ENCODE measurements at regions not wholly inside any gene's neighbourhood (a gene's known extent, or its start where the extent isn't known, plus 50 kb on each side); places are given as distances from the start of the nearest gene placed in this dataset.

GRCh38 chr6:74939721-74940620 is 265.9 kb downstream of the COL12A1 start:
- no peaks in the 10 kb centered on the region for H3K9me3 Mint-ChIP-seq
- CTCF ChIA-PET = no interaction called here
- intact Hi-C loops (cut with micrococcal nuclease) = no loop called here

DNA sequence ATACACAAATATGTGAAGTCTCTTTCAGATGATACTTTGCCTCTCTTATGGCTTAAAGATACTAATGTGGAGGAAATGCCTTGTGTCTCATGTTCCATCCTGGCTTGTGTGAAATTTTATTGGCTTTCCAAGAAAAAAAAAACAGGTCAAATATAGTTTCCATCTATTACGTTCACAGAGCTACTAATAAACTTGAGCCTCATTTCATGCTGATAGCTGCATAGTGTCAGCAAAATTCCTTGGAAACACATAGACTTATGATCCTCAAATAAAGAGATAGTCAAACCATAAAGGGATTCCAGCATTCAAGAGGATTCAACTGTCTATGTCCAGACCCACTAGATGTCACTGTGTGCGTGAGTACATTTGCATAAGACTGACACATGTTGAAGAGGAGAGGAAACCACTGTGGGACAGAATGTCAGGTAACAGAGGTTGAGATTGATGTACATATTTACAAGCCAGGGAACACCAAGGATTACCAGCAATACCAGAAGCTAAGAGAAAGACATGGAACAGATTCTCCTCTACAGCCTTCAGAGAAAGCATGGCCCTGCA is 266.6 kb downstream of the COL12A1 start:
- H3K4me1 Mint-ChIP-seq (ENCODE audit: low read depth) = no peaks in the 10 kb centered on the region
- H3K36me3 Mint-ChIP-seq = no peaks in the 10 kb centered on the region
- POLR2A ChIA-PET = no interaction called here
- no peaks in the 10 kb centered on the region for H3K9me3 Mint-ChIP-seq
- CTCF ChIA-PET = no interaction called here
- H3K4me3 Mint-ChIP-seq = no peak overlapping the region
- DNase-seq = no peak
- no peaks in the 10 kb centered on the region for H3K27me3 Mint-ChIP-seq
- intact Hi-C loops (cut with micrococcal nuclease) = no loop called here
- no peak overlapping the region for H3K27ac Mint-ChIP-seq

More at GRCh38 chr6:74939721-74940620, 265.9 kb downstream of the COL12A1 start:
- H3K27me3 Mint-ChIP-seq = no peaks in the 10 kb centered on the region
- no peaks in the 10 kb centered on the region for H3K36me3 Mint-ChIP-seq
- POLR2A ChIA-PET = no interaction called here
- no peak for DNase-seq
- no peak overlapping the region for H3K27ac Mint-ChIP-seq
- no peak overlapping the region for H3K4me3 Mint-ChIP-seq
- H3K4me1 Mint-ChIP-seq (ENCODE audit: low read depth) = no peaks in the 10 kb centered on the region

- H3K36me3 Mint-ChIP-seq = no peaks in the 10 kb centered on the region
- POLR2A ChIA-PET = no interaction called here
- intact Hi-C loops (cut with micrococcal nuclease) = no loop called here
- no peaks in the 10 kb centered on the region for H3K27me3 Mint-ChIP-seq
- H3K9me3 Mint-ChIP-seq = no peaks in the 10 kb centered on the region
- CTCF ChIA-PET = no interaction called here
- DNase-seq = no peak
- H3K4me3 Mint-ChIP-seq = no peak overlapping the region
- no peak overlapping the region for H3K27ac Mint-ChIP-seq
- no peaks in the 10 kb centered on the region for H3K4me1 Mint-ChIP-seq (ENCODE audit: low read depth)
Observed at GRCh38 chr6:74937936-74938335, 267.9 kb downstream of the COL12A1 start.

DNA sequence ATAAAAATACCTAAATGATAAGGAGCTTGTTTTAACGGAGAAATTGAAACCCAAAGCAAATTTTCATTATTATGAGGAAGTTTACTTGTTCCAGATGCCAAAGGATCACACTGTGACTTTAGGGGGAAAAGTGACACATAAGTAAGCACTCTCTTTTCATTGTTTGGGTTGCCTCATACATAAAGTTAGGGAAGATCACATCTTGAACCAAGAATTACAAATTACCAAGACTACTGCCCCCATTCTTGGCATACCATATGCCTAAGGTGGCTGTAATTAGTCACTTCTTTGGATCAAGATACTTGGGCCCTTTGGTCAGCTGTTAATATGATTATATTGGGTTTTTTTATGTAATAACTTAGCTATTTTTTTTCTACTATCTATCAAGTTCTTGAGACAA is 269.0 kb downstream of the COL12A1 start:
- ChIA-PET POLR2A (no interaction called here), CTCF (no interaction called here)
- DNase-seq = no peak
- Mint-ChIP-seq H3K27me3 (no peaks in the 10 kb centered on the region), H3K4me1 (ENCODE audit: low read depth) (no peaks in the 10 kb centered on the region), H3K36me3 (no peaks in the 10 kb centered on the region), H3K9me3 (no peaks in the 10 kb centered on the region), H3K27ac (no peak overlapping the region), H3K4me3 (no peak overlapping the region)
- intact Hi-C loops (cut with micrococcal nuclease) = no loop called here

- Mint-ChIP-seq H3K4me3 (no peak overlapping the region), H3K4me1 (ENCODE audit: low read depth) (no peaks in the 10 kb centered on the region), H3K27ac (no peak overlapping the region), H3K27me3 (no peaks in the 10 kb centered on the region), H3K36me3 (no peaks in the 10 kb centered on the region), H3K9me3 (no peaks in the 10 kb centered on the region)
- intact Hi-C loops (cut with micrococcal nuclease) = no loop called here
- no peak for DNase-seq
- CTCF ChIA-PET = no interaction called here
- POLR2A ChIA-PET = no interaction called here
Observed at GRCh38 chr6:74932232-74932888, 273.5 kb downstream of the COL12A1 start.

DNA sequence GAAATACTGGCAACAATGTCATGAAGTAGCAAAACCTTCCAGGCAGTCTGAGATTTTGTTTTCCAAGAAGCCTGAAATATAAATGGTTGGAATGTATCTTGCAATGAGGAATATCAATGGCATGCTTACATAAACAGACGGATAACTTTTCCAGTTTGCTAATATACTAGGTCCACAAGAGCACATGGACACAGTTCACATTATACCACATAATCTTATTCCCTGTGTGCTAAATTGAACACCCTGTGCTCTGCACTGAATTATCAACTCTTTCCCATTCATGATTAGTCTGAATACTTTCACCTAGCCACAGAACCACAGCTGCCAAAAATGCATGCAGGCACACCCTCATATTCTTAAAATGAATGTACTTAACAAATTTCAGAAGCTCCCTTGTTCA is 274.3 kb downstream of the COL12A1 start:
- intact Hi-C loops (cut with micrococcal nuclease) = no loop called here
- no peak overlapping the region for H3K4me3 Mint-ChIP-seq
- no peak for DNase-seq
- no peaks in the 10 kb centered on the region for H3K36me3 Mint-ChIP-seq
- no peaks in the 10 kb centered on the region for H3K4me1 Mint-ChIP-seq (ENCODE audit: low read depth)
- CTCF ChIA-PET = no interaction called here
- H3K27me3 Mint-ChIP-seq = no peaks in the 10 kb centered on the region
- no peak overlapping the region for H3K27ac Mint-ChIP-seq
- POLR2A ChIA-PET = no interaction called here
- no peaks in the 10 kb centered on the region for H3K9me3 Mint-ChIP-seq

DNA sequence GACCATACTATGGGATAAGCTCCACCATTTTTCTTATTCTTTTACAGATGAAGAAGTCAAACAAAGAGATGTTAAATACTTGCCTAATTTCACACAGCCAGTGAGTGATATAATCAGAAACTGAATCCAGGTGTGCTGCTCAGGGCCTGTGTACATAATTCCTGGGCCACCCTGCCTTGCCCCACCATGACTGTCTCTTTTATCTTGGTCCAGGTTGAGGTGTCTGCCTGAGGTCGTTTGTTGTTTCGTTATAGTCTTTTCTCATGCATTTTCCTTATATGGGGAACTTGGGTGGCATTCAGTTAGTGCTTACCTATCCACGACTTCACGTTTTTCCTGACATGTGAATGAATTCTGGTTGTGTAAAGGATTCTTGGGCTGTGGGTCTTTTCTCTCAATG is 277.6 kb downstream of the COL12A1 start:
- no peaks in the 10 kb centered on the region for H3K27me3 Mint-ChIP-seq
- no peak overlapping the region for H3K4me3 Mint-ChIP-seq
- intact Hi-C loops (cut with micrococcal nuclease) = no loop called here
- H3K9me3 Mint-ChIP-seq = no peaks in the 10 kb centered on the region
- H3K4me1 Mint-ChIP-seq (ENCODE audit: low read depth) = no peaks in the 10 kb centered on the region
- ChIA-PET CTCF (no interaction called here), POLR2A (no interaction called here)
- DNase-seq = no peak
- no peak overlapping the region for H3K27ac Mint-ChIP-seq
- no peaks in the 10 kb centered on the region for H3K36me3 Mint-ChIP-seq

DNA sequence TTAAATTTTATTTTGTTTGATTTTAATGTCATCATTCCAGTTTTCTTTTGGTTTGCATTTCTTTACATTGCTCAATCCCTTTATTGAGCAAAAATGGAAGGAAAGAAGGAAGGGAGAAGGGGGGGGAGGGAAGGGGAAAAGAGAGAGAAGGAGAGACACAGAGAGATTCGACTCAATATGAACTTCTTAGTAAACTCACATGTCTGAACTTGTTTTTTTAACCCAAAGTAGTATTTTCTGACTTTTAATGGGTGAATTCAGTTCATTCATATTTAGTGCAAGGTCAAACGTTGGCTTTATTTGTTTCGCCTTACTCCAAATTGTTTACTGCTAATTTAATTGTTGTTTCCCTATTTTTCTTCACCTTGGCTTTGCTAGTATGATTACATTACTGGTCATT is 278.6 kb downstream of the COL12A1 start:
- CTCF ChIA-PET = no interaction called here
- Mint-ChIP-seq H3K27ac (no peak overlapping the region), H3K36me3 (no peaks in the 10 kb centered on the region), H3K4me3 (no peak overlapping the region), H3K9me3 (no peaks in the 10 kb centered on the region), H3K27me3 (no peaks in the 10 kb centered on the region), H3K4me1 (ENCODE audit: low read depth) (no peaks in the 10 kb centered on the region)
- no peak for DNase-seq
- POLR2A ChIA-PET = no interaction called here
- intact Hi-C loops (cut with micrococcal nuclease) = no loop called here

DNA sequence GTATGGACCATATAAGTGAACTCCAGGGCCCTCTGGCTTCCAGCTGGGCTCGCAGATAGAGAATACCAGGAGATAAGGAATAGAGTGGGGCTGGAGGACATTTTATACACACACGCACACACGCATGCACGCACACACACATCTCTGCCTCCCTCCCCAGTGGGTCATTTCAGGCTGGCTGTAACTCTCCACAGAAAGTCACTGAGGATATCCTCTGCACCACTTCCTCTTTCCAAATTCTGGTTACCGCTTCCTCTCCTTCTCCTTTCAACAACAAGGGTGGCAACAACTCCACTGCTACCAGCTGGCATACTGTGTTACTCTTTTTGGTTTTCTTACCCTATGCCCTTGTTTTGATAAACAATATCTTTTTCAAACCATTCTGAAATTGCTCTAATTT is 280.2 kb downstream of the COL12A1 start:
- intact Hi-C loops (cut with micrococcal nuclease) = no loop called here
- no peaks in the 10 kb centered on the region for H3K4me1 Mint-ChIP-seq (ENCODE audit: low read depth)
- no peak for DNase-seq
- H3K27ac Mint-ChIP-seq = no peak overlapping the region
- ChIA-PET POLR2A (no interaction called here), CTCF (no interaction called here)
- no peak overlapping the region for H3K4me3 Mint-ChIP-seq
- H3K27me3 Mint-ChIP-seq = no peaks in the 10 kb centered on the region
- no peaks in the 10 kb centered on the region for H3K36me3 Mint-ChIP-seq
- no peaks in the 10 kb centered on the region for H3K9me3 Mint-ChIP-seq

- ChIA-PET CTCF (no interaction called here), POLR2A (no interaction called here)
- Mint-ChIP-seq H3K4me1 (ENCODE audit: low read depth) (no peaks in the 10 kb centered on the region), H3K27me3 (no peaks in the 10 kb centered on the region), H3K27ac (no peak overlapping the region), H3K9me3 (no peaks in the 10 kb centered on the region), H3K36me3 (no peaks in the 10 kb centered on the region), H3K4me3 (no peak overlapping the region)
- DNase-seq = no peak
- intact Hi-C loops (cut with micrococcal nuclease) = no loop called here
Observed at GRCh38 chr6:74914888-74915287, 291.0 kb downstream of the COL12A1 start.

- no peak overlapping the region for H3K27ac Mint-ChIP-seq
- no peaks in the 10 kb centered on the region for H3K4me1 Mint-ChIP-seq (ENCODE audit: low read depth)
- ChIA-PET CTCF (no interaction called here), POLR2A (no interaction called here)
- no peak for DNase-seq
- intact Hi-C loops (cut with micrococcal nuclease) = no loop called here
- no peak overlapping the region for H3K4me3 Mint-ChIP-seq
- no peaks in the 10 kb centered on the region for H3K36me3 Mint-ChIP-seq
- no peaks in the 10 kb centered on the region for H3K27me3 Mint-ChIP-seq
- no peaks in the 10 kb centered on the region for H3K9me3 Mint-ChIP-seq
Observed at GRCh38 chr6:74912234-74912633, 293.6 kb downstream of the COL12A1 start.

DNA sequence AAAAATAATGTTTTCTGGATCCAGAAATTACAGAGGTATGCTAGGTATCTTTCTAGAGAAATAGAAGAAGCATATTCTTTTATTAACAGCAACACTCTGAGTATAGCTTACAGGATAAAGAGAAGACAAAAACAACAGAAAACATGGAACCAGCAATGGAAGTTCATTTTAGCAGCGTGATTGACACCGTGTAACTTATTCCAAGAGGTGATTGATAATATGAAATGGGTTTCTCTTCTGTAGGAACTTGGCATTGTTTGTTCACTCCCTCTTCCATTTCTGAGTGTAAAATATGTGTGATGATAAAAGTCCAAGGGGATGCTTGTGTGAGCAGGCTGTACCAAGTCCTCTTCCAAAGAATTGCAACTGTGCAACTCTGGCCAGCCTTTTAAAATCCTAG is 303.0 kb downstream of the COL12A1 start:
- peaks cover 17% of the 10 kb centered on the region for H3K9me3 Mint-ChIP-seq
- H3K27ac Mint-ChIP-seq = no peak overlapping the region
- no peak overlapping the region for H3K4me3 Mint-ChIP-seq
- no peak for DNase-seq
- H3K36me3 Mint-ChIP-seq = no peaks in the 10 kb centered on the region
- CTCF ChIA-PET = no interaction called here
- no peaks in the 10 kb centered on the region for H3K4me1 Mint-ChIP-seq (ENCODE audit: low read depth)
- POLR2A ChIA-PET = no interaction called here
- intact Hi-C loops (cut with micrococcal nuclease) = no loop called here
- H3K27me3 Mint-ChIP-seq = no peaks in the 10 kb centered on the region

DNA sequence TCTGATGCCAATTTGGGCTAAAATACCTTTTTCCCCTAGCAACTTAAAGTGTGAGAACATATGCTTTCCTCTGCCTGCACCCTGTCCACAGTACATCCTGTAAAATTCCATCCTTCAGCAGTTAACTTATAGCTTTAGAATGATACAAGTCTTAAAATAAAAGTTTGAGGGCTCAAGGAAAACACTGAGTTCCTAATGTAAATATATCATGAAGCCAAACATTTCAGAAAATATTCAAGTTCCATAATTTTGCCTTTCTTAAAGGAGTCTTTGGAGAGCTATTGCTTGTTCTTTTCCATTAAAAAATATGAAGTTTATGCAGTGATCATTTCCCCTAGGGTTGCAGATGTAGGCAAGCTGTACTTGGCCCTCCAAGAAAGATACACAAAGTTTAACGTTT is 303.8 kb downstream of the COL12A1 start:
- CTCF ChIA-PET = no interaction called here
- Mint-ChIP-seq H3K27me3 (no peaks in the 10 kb centered on the region), H3K36me3 (no peaks in the 10 kb centered on the region), H3K9me3 (peaks cover 17% of the 10 kb centered on the region), H3K4me1 (ENCODE audit: low read depth) (no peaks in the 10 kb centered on the region), H3K27ac (no peak overlapping the region), H3K4me3 (no peak overlapping the region)
- DNase-seq = no peak
- POLR2A ChIA-PET = no interaction called here
- intact Hi-C loops (cut with micrococcal nuclease) = no loop called here

All from activated CD4-positive, alpha-beta memory T cell treated with anti-CD3 and anti-CD28 coated beads for 36 hours (primary cell).